T1000 (cell line): ENCODE measurements at regions not wholly inside any gene's neighbourhood (a gene's known extent, or its start where the extent isn't known, plus 50 kb on each side); places are given as distances from the start of the nearest gene placed in this dataset.
"Not testable (repeated sequence)": the region's sequence is repeated elsewhere in the genome, so short reads cannot be mapped to it uniquely, and the experiment has no call there.

Experiments
- DNase-seq: peaks from one replicate; lab custom pipeline; 2025; ENCODE audit warnings: mixed read lengths; lab: John Stamatoyannopoulos, UW

DNA sequence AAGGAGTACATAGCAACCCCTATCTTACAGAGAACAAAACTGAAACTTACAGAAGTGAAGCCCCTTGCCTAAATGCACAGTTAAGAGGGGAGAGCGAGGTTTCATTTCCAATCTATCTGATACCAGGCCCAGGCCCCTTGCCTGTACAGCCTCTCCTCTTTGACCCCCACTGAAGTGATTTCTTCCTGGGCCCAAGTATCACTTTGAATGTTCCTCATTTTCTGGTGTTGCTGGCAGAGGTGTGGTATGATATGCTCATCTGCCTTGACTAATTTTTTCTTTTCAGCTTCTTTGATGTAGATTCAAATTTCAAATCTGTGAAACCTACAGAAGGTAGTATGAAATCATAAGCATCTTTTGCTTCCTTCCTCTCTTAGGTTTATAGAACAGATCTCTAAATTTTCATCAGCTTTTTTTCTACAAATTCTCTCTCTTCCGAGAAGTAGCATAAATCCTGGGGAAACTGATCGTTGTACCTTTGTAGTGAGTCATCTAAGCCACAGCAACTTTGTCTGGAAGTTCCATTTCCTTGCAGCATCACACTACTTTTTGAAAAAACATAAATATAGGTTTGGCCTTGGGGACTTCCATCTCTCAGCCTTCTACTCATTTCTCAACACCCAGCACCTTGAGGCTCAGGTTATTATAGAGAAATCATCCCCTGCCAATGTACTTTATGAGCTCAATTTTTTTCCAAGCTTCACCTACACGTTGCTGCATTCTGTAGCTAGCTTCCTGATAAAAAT, 402.4 kb upstream of the PTGER4 start:
- no peak for DNase-seq

DNA sequence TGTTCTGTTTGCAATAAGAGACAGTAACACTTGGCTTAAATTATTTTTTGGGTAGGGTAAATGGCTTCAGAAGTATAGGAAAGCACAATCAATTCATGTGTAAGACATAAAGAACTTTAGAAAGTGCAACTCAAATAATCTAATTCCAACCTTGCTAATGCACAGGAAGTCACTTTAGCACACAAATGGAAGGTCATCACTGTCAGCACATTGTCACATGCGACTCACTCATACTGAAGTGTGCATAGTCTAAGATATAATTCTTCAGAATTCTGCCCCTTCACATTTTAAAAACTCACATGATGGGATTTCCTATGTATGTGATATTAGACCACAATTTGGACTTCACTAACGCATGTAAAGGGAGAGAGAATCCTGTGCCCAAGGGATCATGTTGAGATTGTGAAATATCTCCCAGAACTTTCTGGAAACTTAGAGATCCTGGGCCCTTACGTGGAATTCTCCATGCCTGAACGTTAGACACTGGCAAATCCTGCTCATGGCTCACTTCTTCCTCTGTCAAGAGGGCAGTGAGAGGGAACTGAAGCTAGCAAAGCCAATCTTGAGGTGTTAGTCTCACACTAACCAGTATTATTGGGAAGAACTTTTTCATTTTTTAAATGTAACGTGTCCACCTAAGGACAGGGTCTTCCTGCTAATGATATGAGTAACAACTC, 403.2 kb upstream of the PTGER4 start:
- no peak for DNase-seq

DNA sequence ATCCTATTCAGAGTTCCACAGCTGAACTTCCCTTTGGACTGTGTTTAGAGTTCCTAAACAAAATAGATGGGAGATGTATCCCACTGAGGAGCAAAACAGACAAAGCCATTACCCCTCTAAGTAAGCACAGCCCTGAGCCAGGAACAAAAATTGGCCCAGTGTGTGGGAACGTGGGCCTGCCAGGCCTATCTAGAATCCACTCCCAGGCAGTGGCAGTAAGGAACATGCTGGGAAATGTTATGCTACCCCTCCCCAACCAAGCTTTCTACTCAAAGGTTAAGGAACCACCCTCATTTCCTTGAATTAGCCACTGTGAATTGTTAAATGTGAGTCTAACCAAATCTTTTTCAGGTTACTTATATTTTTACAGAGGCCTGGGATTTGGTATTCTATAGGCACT, 405.1 kb upstream of the PTGER4 start:
- DNase-seq, result no peak

DNA sequence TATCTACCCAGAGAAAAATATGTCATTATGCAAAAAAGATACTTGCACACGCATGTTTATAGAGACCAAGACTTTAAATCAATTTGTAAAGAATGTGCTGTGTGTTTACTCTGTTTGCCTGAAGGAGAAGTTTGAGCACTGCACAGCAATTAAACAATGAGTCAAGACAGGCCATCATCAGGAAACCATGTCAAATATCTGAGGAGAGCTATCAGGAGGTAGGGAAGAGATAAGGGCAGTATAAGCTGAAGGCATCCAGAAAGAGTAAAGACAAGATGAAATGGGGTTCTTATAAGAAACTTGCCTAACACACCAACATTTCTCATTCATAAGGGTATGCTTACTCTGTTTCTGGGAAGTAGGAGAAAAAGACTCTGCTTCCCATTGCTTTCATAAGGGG, 405.8 kb upstream of the PTGER4 start:
- DNase-seq, result no peak

DNA sequence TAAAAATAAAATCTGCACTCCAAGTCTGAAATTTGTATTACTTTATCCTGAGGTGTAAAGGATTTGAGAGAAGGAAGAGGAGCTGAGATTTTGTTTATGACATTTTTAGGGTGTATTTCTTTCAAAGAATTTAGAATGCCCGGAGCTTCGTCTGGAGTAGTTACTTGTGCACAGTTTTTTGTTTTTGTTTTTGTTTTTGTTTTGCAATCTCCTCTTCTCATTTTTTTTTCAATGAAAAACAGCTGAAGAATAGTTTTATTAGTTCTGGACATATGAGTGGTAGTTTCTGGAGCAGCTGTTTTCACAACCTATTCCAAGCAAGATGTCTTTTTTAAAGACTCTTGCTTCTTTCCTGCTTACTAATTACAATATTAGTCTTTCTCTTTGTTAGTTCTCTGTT, 408.2 kb upstream of the PTGER4 start:
- DNase-seq, result no peak

DNA sequence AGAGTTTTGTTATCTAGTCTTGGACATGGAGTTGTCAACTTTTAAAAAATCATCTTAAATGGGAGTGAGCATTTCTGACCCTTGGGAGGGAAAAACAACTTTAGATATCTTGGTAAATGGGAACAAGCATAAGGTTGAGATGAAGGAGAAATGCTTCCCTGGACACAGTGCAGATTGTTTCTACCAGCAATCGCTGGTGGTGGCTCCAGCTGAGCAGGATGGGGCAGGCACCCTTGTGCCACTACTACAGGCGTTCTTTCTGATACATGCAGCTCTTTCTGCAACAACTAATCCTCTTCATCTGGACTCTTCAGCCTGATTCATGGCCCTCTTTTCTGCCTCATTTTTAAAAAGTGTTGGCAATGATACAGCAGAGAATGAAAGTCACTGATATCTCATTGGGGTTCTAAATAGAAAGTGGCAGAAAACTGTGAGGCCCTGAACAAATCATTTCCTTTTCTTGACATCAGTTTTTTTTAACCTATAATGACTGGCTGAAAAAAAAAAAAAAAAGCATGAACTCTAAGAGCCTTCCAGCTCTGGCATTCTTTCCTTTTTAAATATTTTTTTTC, 409.4 kb upstream of the PTGER4 start:
- DNase-seq, result no peak

DNA sequence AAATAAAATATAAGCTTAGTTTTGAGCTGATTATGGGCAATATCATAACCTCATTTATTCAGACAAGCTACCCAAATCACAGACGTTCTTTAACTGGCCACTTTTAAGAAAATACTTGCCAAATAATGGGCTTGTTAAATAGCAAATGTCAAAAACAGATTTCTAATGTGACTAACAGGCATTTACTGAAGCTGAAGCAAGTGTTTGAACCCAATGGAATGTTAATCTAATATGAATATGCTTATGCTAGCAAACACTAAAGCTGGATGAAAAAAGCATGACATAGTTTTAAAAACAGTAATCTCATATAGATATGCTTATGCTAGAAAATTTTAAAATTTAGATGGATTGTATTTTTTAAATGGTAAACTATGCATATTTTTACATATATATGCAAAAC, 411.6 kb upstream of the PTGER4 start:
- no peak for DNase-seq

DNA sequence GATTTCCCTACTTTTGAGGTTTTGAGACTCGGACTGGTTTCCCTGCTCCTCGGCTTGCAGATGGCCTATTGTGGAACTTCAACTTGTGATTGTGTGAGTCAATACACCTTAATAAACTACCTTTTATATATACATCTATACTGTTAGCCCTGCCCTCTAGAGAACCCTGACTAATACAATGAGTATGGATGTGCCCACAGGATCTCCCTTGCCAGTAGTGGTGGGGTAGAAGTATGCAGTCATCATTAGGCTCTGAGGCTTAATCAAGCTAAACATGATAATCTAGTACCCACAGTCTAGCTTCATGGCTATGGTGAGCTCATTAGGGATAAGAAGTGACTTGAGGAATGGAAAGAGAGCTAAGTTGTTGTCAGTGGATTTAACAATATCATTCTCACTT, 412.8 kb upstream of the PTGER4 start:
- no peak for DNase-seq

DNA sequence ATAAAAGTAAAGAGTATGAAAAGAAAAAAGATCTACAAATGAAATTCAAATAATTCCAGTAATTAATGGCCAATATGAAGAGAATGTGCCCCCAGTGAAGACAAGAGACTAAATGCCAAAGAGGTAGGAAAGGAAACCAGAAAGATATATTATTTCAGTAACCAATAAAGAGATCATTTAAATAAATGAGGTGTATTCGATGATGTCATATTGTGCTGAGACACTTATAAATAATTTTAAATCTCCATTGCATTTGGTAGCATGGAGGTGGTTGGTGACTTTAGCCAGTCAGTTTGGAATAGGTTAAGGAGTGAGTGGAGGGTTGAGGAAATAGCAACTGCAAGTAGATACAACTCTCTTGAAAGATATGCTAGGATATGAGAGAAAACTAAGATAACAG, 417.7 kb upstream of the PTGER4 start:
- no peak for DNase-seq

DNA sequence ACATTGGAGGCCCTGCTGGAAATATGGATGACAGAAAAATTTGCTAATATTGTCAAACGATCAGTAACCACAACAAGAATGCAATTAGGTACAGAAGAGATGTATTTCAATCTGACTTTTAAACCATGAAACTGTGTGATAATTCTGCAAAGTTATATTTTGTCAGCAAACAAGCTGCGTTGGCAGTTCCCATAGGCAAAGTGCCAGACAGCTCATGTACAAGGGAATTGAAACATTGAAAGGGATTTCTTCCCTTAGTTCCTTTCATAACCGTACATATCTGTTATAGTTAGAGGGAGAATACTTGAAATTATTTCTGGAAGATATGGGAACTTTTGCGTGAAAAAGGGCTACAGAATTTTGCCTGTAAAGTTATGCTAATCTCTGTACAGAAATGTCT, 419.4 kb upstream of the PTGER4 start:
- DNase-seq, result no peak

DNA sequence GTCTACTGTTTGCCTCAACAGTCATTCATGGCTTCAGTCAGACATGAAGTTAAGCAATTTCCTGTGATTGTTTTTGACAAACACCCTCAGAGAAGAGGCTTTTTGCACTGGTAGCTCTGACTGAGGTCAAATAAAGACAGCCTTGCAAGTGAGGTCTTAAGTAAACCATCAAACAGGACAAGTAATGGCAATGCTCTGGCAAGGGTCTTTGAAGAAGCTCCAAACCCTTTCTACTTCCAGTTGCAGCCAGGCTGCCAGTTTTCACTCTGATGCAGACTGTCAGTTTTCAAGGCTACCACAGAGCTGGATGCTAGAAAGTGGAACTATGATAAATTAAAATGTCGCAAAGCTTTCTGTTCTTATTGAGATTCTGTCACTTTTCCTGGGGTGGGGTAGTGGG, 421.5 kb upstream of the PTGER4 start:
- DNase-seq, result no peak

DNA sequence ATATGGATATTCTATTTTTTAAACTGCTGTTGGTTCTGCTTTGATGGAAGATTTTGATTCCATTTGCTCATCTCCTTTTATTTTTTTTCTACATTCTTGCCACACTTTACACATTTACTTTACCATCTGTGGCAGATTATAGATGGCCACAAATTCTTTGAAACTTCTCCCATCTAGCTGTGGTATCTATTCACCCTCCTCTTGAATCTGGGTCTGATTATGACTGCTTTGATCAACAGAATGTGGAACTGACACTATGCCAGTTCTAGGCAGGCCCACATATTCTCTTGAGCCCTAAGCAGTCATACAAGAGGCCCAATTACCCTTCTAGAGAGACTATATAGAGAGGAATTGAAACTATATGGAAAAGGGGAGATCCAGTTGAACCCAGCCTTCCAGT, 439.0 kb upstream of the PTGER4 start:
- DNase-seq, result no peak

DNA sequence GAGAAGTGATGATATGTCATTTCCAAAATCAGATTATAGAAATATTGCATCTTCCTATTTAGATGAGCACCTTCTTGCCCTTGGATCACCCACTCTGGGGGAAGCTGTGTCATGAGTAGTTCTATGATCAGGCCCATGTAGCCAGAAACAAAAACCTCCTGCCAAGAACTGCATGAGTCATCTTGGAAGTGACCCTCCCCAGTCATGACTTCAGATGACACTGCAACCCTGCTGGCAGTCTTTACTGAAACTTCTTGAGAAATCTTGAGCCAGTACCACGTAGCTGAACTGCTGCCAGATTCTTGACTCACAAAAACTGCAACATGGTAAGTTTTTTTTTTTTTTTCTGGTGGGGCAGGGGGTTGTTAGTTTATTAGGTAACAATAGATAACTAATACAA, 439.6 kb upstream of the PTGER4 start:
- no peak for DNase-seq

DNA sequence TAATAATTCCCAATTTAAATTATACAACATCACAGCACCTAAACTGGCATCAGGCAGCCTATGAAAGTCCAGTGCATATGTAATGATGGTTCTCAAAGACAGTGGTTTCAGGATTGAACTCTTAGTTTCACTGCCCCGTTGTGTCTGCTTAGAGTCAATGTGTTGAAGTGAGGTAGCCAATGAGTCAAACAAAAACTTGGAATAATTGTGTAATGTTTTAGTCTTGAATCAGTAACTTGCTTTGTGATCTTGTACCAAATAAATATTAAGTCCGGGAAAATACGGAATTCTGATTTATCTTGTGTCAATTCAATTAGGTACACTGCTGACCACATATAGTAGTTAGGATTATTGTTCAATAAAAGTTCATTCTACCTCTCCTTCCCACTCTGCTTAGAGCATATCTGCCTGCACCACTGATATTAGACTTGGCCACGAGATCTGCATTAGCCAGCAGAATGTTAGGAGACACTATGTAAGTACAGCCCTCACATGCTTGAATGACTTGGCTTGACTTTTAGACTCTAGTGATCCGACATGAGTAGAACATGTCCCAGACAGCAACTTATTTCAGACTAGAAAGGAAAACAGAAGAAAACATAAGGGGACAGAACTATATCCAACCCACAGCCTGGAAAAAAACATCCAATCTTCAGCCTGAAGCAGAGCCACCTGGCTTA, 441.5 kb upstream of the PTGER4 start:
- no peak for DNase-seq

DNA sequence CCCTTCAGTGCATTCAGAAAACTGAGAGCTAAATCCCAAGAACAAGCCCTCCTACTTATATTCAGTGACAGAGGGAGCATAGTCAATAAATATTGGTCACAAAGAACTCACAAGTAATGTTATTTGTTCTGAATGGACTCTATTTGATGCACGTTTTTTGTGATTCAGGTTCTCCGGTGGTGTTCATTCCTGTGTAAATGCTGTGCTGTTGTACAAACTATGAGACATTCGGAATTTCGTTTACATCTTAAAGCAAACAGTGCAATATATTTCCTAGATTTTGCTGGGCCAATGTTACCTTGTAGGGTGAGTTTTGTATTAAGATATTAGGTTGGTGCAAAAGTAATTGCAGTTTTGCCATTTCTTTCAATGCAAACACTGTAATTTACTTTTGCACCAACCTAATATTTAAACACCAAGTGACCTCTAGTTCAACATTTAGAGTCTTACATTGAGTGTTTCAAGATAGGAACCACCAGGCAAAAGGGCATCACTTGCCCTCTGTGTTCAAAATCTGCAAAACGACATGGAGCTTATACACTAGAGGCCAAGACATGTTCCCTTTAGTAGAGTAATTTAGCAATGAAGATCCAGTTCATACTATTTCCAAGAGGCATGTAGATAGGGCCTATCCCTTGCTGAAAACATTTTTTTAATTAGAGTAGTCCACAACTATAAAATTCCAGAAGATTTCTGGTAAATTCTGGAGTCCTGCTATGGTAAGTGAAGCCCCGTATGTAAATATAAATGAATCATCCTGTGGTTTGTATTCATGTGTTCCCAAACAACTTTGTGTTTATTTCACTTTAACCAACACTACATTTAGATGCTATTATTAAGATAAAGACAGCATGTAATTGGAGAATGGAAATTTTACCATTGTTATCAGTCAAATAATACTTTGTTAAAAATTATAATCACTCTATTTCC, 444.0 kb upstream of the PTGER4 start:
- DNase-seq, result no peak

DNA sequence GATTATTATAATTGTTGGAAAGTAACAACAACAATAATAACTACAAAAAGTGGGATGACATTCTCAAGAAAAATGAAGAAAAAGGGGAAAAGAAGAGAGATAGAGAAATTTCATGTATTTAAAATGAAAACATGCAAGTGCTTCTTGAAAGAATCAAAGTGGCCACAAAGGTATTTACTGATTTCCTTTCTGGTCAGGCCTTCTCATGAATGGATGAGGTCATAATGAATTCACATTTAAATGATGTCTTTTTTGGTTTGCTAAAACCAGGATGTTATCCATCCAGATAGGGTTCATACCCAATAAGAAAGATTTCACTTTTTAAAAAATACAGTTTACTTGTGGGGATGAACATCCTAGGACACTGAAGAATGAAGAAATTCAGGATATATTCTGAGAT, 446.4 kb upstream of the PTGER4 start:
- DNase-seq, result no peak

DNA sequence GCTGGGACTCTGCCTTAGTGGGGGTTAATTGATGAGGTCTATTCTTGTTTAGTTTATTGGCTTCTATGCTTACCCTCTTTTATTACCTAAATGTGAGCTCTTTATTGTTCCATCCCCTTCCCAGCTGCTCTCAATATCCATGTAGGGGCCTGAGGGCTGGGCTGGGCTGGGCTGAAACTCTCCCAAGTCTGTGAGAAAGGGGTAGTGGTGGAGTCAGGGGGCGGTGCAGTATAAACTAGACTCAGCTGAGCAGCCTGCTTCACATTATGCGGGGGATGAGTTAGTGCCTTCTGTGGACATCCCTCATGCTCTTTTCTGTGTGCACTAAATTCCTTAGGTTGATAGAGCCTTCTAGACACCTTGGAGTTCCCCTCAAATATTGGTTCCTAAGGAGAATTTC, 451.8 kb upstream of the PTGER4 start:
- DNase-seq, result no peak

DNA sequence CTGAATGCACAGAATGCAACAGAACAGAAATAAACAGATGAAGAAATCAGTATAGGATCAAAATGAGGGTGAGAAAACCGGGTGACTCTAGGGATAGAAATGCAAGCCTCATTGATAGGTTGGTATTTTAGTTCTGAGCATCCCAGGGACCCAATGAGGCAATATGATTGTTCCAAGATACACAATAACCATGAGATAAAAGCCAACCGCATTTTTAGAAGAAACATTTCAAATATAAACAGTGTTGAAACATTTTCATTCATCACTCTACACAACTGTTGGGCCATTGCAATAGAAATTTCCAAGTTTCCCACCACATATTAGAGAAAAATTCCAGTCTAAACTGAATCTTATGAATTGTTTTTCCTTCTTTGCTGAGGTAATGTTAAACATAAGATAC, 452.3 kb upstream of the PTGER4 start:
- no peak for DNase-seq

DNA sequence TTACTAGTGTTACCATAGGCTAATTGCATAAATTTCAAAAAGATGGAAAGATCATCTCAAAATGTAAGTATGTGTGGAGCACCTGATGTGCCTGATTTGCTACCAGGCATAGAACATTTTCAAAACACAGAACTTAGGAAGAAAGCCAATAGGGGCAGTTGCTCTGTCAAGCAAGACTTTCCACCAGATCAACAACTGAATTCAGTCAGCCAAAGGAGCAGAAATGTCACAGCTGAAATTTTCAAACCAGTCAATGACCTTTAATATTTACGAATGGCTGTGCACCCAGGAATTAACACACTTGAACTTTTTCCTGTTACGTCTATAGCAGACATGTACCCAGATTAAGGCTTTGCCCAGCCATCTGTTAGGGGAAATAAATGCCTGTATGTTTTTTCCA, 452.8 kb upstream of the PTGER4 start:
- DNase-seq, result no peak

DNA sequence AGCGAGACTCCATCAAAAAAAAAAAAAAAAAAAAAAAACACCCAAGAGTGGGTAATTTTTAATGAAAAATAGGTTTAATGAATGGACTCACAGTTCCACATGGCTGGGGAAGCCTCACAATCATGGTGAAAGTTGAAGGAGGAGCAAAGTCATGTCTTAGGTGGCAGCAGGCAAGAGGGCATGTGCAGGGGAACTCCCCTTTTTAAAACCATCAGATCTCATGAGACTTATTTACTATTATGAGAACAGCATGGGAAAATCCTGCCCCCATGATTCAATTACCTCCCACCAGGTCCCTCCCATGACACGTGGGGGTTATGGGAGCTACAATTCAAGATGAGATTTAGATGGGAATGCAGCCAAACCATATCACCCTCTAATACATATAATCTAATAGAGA, 454.6 kb upstream of the PTGER4 start:
- DNase-seq, result not testable (repeated sequence)

DNA sequence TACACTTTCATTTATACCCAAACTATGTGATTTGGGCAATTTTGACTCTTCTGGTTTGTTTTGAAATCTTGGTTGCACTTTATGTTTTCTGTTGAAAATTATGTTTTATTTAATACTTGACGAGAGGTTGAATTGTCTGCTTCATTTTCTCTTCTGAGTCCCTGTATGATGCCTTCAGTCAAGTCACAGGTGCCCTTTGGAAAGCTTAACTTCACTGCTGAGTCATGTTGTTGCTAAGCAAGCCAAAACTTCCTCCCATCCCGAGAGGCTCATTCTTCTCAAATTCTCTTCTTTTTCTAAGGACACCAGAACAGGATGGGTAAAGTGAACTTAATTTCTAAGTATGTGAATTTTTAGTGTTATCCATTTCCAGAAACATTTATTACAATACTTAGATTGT, 455.3 kb upstream of the PTGER4 start:
- no peak for DNase-seq

DNA sequence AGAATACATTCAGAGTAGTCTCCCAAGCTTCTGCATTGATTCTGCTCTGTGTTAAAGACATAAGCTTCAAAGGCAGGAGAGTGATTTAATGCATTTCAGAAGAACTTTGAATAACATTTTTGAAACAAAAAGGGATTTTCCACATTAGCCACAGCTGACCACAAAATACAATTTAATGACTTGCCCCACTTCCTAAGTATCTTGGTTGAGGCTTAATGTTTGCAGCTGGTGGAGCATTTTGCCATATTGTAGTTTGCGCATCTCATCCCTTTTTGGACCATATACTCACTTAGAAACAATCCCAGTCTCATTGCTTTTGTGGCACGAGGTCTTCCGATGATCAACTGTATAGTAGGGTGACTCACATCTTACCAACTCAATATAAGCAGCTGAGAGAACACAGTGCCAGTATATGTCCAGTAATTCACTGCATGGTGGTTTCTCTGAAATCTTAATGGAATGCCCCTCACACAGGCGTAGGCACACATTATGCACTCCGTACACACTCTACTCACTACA, 455.8 kb upstream of the PTGER4 start:
- peak; percentile 34 for DNase-seq
